H1 (cell line): ENCODE measurements at regions not wholly inside any gene's neighbourhood (a gene's known extent, or its start where the extent isn't known, plus 50 kb on each side); places are given as distances from the start of the nearest gene placed in this dataset.

Experiments
- CTCF ChIA-PET: fragments of 300-600 bp; sonication (Branson Sonifier 250); formaldehyde crosslinking; loops from one replicate; lab custom pipeline; 2021; ENCODE audit not compliant: partially characterized antibody; lab: Charles Lee
- POLR2A ChIA-PET: fragments of 300-600 bp; sonication (Branson Sonifier 250); formaldehyde crosslinking; loops from one replicate; lab custom pipeline; 2021; ENCODE audit warnings: inconsistent platforms; ENCODE audit not compliant: partially characterized antibody; lab: Charles Lee
- DNase-seq, 2 experiments: peaks; one replicate each; pipeline versions ENCODE4 v3.0.0 to v3.0.0-alpha.2; 2010 to 2022; ENCODE audit warnings: low spot score in 2 of 2, low read depth in 1 of 2, mixed read lengths in 1 of 2
- FAIRE-seq: peaks from 2 replicates; lab custom pipeline; 2011; peaks lifted over from hg19 to GRCh38; lab: Jason Lieb, UNC
- H2AFZ ChIP-seq: 2 replicates; pipeline ENCODE4 v1.8.1; 2012; ENCODE audit warnings: low read length, inconsistent platforms
- H2AK5ac ChIP-seq: 2 replicates; pipeline ENCODE4 v1.6.1; 2013; ENCODE audit warnings: low read depth, low read length
- H2BK120ac ChIP-seq: replicated peaks from 2 replicates; pipeline ENCODE3; 2013; ENCODE audit warnings: low read depth, low read length, inconsistent platforms
- H2BK12ac ChIP-seq: 2 replicates; pipeline ENCODE4 v1.6.1; 2013; ENCODE audit warnings: low read depth, low read length
- H2BK15ac ChIP-seq: 2 replicates; pipeline ENCODE4 v1.6.1; 2013; ENCODE audit warnings: low read length
- H2BK20ac ChIP-seq: 2 replicates; pipeline ENCODE4 v1.6.1; 2013; ENCODE audit warnings: low read length
- H2BK5ac ChIP-seq: 2 replicates; pipeline ENCODE4 v1.6.1; 2013; ENCODE audit warnings: low read depth, low read length
- H3K14ac ChIP-seq: 2 replicates; pipeline ENCODE4 v1.6.1; 2013; ENCODE audit warnings: inconsistent platforms; ENCODE audit not compliant: insufficient read length
- H3K18ac ChIP-seq: 2 replicates; pipeline ENCODE4 v1.6.1; 2013; ENCODE audit warnings: low read length; ENCODE audit errors: extremely low read depth
- H3K23ac ChIP-seq: 2 replicates; pipeline ENCODE4 v1.6.1; 2013; ENCODE audit warnings: inconsistent platforms; ENCODE audit not compliant: insufficient read length
- H3K23me2 ChIP-seq: 2 replicates; pipeline ENCODE4 v1.6.1; 2013; ENCODE audit warnings: low read depth, low read length
- H3K27ac ChIP-seq: 2 replicates; pipeline ENCODE4 v1.6.1; 2011; ENCODE audit warnings: low read depth, low read length, inconsistent platforms
- H3K27me3 ChIP-seq, 4 experiments: replicated peaks in 1 of 4; 1 replicate in 1 of 4; 2 replicates in 3 of 4; pipeline versions ENCODE4 v1.6.1 to v1.8.1; 2011 to 2013; ENCODE audit warnings: low read length in 3 of 4, mild to moderate bottlenecking in 3 of 4, inconsistent platforms in 2 of 4, mixed read lengths in 2 of 4, moderate library complexity in 1 of 4; ENCODE audit not compliant: control insufficient read depth in 3 of 4, insufficient read depth in 3 of 4; ENCODE audit errors: extremely low read depth in 1 of 4
- H3K36me3 ChIP-seq, 4 experiments: 2 replicates each; pipeline versions ENCODE4 v1.6.1 to v1.8.1; 2011 to 2013; ENCODE audit warnings: mild to moderate bottlenecking in 4 of 4, low read length in 3 of 4, moderate library complexity in 2 of 4, control low read depth in 1 of 4, inconsistent platforms in 1 of 4; ENCODE audit not compliant: insufficient read depth in 4 of 4, control insufficient read depth in 2 of 4
- H3K4ac ChIP-seq: replicated peaks from 2 replicates; pipeline ENCODE3; 2013; ENCODE audit warnings: low read length, low read depth, mixed read lengths, inconsistent platforms; ENCODE audit not compliant: insufficient read length
- H3K4me1 ChIP-seq, 4 experiments: replicated peaks in 1 of 4; 1 replicate in 1 of 4; 2 replicates in 3 of 4; pipeline versions ENCODE4 v1.6.1 to v1.8.1; 2011 to 2013; ENCODE audit warnings: low read length in 3 of 4, inconsistent platforms in 2 of 4, mixed read lengths in 1 of 4; ENCODE audit not compliant: insufficient read depth in 4 of 4, control insufficient read depth in 3 of 4
- H3K4me2 ChIP-seq, 2 experiments: 2 replicates each; pipeline versions ENCODE4 v1.6.1 to v1.8.1; 2011 to 2013; ENCODE audit warnings: low read depth in 2 of 2, low read length in 2 of 2, control low read depth in 1 of 2, inconsistent platforms in 1 of 2, mild to moderate bottlenecking in 1 of 2; ENCODE audit not compliant: insufficient read depth in 1 of 2
- H3K4me3 ChIP-seq, 4 experiments: fragments of 200-600, 300-600 bp in 1 of 4; sonication (generic), shearing (Covaris generic), sonication (Bioruptor Twin) in 1 of 4; 2 replicates each; pipeline versions ENCODE4 v1.5.1 to v1.8.1; 2011 to 2016; ENCODE audit warnings: low read length in 4 of 4, low read depth in 3 of 4, control low read depth in 2 of 4, inconsistent platforms in 2 of 4, mild to moderate bottlenecking in 2 of 4, mixed read lengths in 1 of 4, moderate library complexity in 1 of 4; ENCODE audit not compliant: insufficient read depth in 2 of 4; ENCODE audit errors: extremely low read depth in 1 of 4
- H3K56ac ChIP-seq: replicated peaks from 2 replicates; pipeline ENCODE3; 2013; ENCODE audit warnings: low read depth, mild to moderate bottlenecking, mixed read lengths, low read length, inconsistent platforms; ENCODE audit not compliant: insufficient read length
- H3K79me1 ChIP-seq: 2 replicates; pipeline ENCODE4 v1.6.1; 2013; ENCODE audit warnings: low read depth, low read length, control low read depth
- H3K79me2 ChIP-seq, 2 experiments: 2 replicates each; pipeline versions ENCODE4 v1.6.1 to v1.8.1; 2012 to 2013; ENCODE audit warnings: low read length in 2 of 2, mild to moderate bottlenecking in 2 of 2, inconsistent platforms in 1 of 2; ENCODE audit not compliant: insufficient read depth in 2 of 2, control insufficient read depth in 1 of 2
- H3K9ac ChIP-seq, 4 experiments: replicated peaks in 1 of 4; 1 replicate in 1 of 4; 2 replicates in 3 of 4; pipeline versions ENCODE4 v1.6.1 to v1.8.1; 2011 to 2013; ENCODE audit warnings: low read depth in 3 of 4, low read length in 3 of 4, control low read depth in 2 of 4, mild to moderate bottlenecking in 2 of 4, moderate library complexity in 2 of 4, inconsistent platforms in 1 of 4; ENCODE audit errors: extremely low read depth in 1 of 4
- H3K9me3 ChIP-seq, 2 experiments: 2 replicates each; pipeline versions ENCODE4 v1.6.1 to v1.8.1; 2012 to 2013; ENCODE audit warnings: mild to moderate bottlenecking in 2 of 2, moderate library complexity in 2 of 2, control low read depth in 1 of 2, inconsistent platforms in 1 of 2, low read depth in 1 of 2, low read length in 1 of 2, mixed read lengths in 1 of 2; ENCODE audit not compliant: insufficient read depth in 2 of 2
- H4K20me1 ChIP-seq, 2 experiments: replicated peaks in 1 of 2; 2 replicates each; pipeline versions ENCODE3 to v1.8.1; 2011 to 2013; ENCODE audit warnings: inconsistent platforms in 2 of 2, low read length in 2 of 2, mild to moderate bottlenecking in 1 of 2; ENCODE audit not compliant: insufficient read depth in 2 of 2, control insufficient read depth in 1 of 2
- H4K5ac ChIP-seq: 2 replicates; pipeline ENCODE4 v1.6.1; 2013; ENCODE audit warnings: low read length, low read depth, mixed read lengths, inconsistent platforms; ENCODE audit not compliant: insufficient read length
- H4K8ac ChIP-seq: 2 replicates; pipeline ENCODE4 v1.8.0; 2013; ENCODE audit warnings: mild to moderate bottlenecking, moderate library complexity, low read length, inconsistent platforms; ENCODE audit not compliant: insufficient read depth; ENCODE audit errors: extremely low read depth
- H4K91ac ChIP-seq: replicated peaks from 2 replicates; pipeline ENCODE3; 2013; ENCODE audit warnings: low read length, mixed read lengths, inconsistent platforms; ENCODE audit not compliant: insufficient read length
- CBX8 ChIP-seq: fragments of 300-800, 300-1000 bp; sonication (generic); IDR thresholded peaks from 2 replicates; pipeline ENCODE4 v1.7.1; 2016; ENCODE audit warnings: low read depth, low read length, borderline replicate concordance
- HDAC2 ChIP-seq, 2 experiments: fragments of 300-600 bp in 1 of 2; sonication (generic) in 1 of 2; IDR thresholded peaks; 2 replicates each; pipeline ENCODE4 v1.6.1; 2011 to 2012; ENCODE audit warnings: low read depth in 2 of 2, low read length in 2 of 2, mild to moderate bottlenecking in 2 of 2, moderate library complexity in 2 of 2, borderline replicate concordance in 1 of 2, inconsistent platforms in 1 of 2
- POLR2A ChIP-seq, 2 experiments: IDR thresholded peaks; 1 replicate in 1 of 2; 2 replicates in 1 of 2; pipeline ENCODE4 v1.6.1; 2011; ENCODE audit warnings: low read depth in 2 of 2, low read length in 2 of 2, mild to moderate bottlenecking in 2 of 2; ENCODE audit errors: control extremely low read depth in 1 of 2
- POLR2AphosphoS5 ChIP-seq: IDR thresholded peaks from 2 replicates; pipeline ENCODE4 v1.6.1; 2011; ENCODE audit warnings: low read depth, low read length
- RAD21 ChIP-seq, 2 experiments: IDR thresholded peaks in 1 of 2; conservative IDR thresholded peaks in 1 of 2; 2 replicates each; pipeline ENCODE4 v1.6.1; 2011; ENCODE audit warnings: low read depth in 2 of 2, low read length in 2 of 2, improper control_type of control experiment in 1 of 2, inconsistent platforms in 1 of 2, mild to moderate bottlenecking in 1 of 2, moderate library complexity in 1 of 2
- RBBP5 ChIP-seq: IDR thresholded peaks from 2 replicates; pipeline ENCODE4 v1.7.1; 2012; ENCODE audit warnings: low read depth, mild to moderate bottlenecking, inconsistent platforms, low read length, moderate library complexity, borderline replicate concordance
- RXRA ChIP-seq: IDR thresholded peaks from 2 replicates; pipeline ENCODE4 v1.6.1; 2011; ENCODE audit warnings: low read depth, mild to moderate bottlenecking, low read length, moderate library complexity; ENCODE audit not compliant: insufficient read depth
- SAP30 ChIP-seq: fragments of 300-600 bp; sonication (generic); IDR thresholded peaks from 2 replicates; pipeline ENCODE4 v1.7.1; 2012; ENCODE audit warnings: low read length, moderate library complexity, mild to moderate bottlenecking, inconsistent platforms; ENCODE audit not compliant: insufficient read depth, insufficient replicate concordance
- SIRT6 ChIP-seq: IDR thresholded peaks from one replicate; pipeline ENCODE4 v1.7.1; 2012; ENCODE audit warnings: low read length, inconsistent platforms
- SP2 ChIP-seq: IDR thresholded peaks from 2 replicates; pipeline ENCODE4 v1.6.1; 2012; ENCODE audit warnings: mild to moderate bottlenecking, low read length, inconsistent platforms
- ZNF274 ChIP-seq: IDR thresholded peaks from 2 replicates; pipeline ENCODE4 v1.7.0; 2012; ENCODE audit warnings: low read length, borderline replicate concordance; ENCODE audit errors: extremely low read depth
- WGBS, 2 experiments: shearing (Covaris generic) in 1 of 2; methylation state at CpG; one replicate each; pipeline versions ENCODE4 v1.1.6 to v1.1.7; 2013 to 2015; ENCODE audit warnings: low lambda C conversion rate in 2 of 2, mixed read lengths in 2 of 2, inconsistent platforms in 1 of 2, low coverage in 1 of 2, missing lambda C conversion rate in 1 of 2; ENCODE audit not compliant: insufficient replicate concordance in 2 of 2, insufficient coverage in 1 of 2, insufficient read length in 1 of 2; ENCODE audit errors: extremely low coverage in 1 of 2, missing lambda C conversion rate in 1 of 2; 5-methylcytosine and 5-hydroxymethylcytosine counted together

GRCh38 chr22:49151256-49152126, 676.2 kb downstream of the BRD1 start:
- H2BK12ac ChIP-seq = peak overlapping the region; percentile 75; the same call in 1 of the 2 replicates
- FAIRE-seq = no peak
- H3K23ac ChIP-seq = no peak overlapping the region
- H2AFZ ChIP-seq = no peak overlapping the region
- H3K27ac ChIP-seq = no peak overlapping the region
- no peaks in the 10 kb centered on the region for H3K79me1 ChIP-seq
- H3K9ac ChIP-seq = no peak overlapping the region
- H2BK15ac ChIP-seq = peak overlapping the region; percentile 90; the same call in 1 of the 2 replicates
- peak overlapping the region; percentile 99; the same call in 1 of the 2 replicates for H2BK20ac ChIP-seq
- peak overlapping the region; percentile 44 for H4K91ac ChIP-seq
- no peaks in the 10 kb centered on the region; a peak in 2 of 7 replicates for H3K27me3 ChIP-seq
- no peaks in the 10 kb centered on the region for H3K79me2 ChIP-seq
- no peak overlapping the region for H4K5ac ChIP-seq
- H2AK5ac ChIP-seq = peak overlapping the region; percentile 53; the same call in 1 of the 2 replicates
- no peaks in the 10 kb centered on the region for H3K36me3 ChIP-seq
- CTCF ChIA-PET = interaction anchor here (0.7 to 1.5 kb wide), 2 partner anchors 9 to 154 kb away, joined by 3 to 4 read pairs; no protein-coding TSS in a partner anchor
- no peak overlapping the region; the same call in 1 of the 2 replicates for H4K8ac ChIP-seq
- H3K9me3 ChIP-seq = no peaks in the 10 kb centered on the region
- 86% methylated on average over 21 of the region's 24 CpGs; no CpG with 5 or more reads in 1 of the 2 experiments for WGBS, 2 experiments
- peaks cover 0 to 22% (median 15%) of the 10 kb centered on the region in 4 experiments; a peak in 6 of 7 replicates for H3K4me1 ChIP-seq
- no peak overlapping the region for H3K56ac ChIP-seq
- peak overlapping the region; percentile 66 for H3K4ac ChIP-seq
- no peak for DNase-seq
- no peak overlapping the region for H2BK120ac ChIP-seq
- peak overlapping the region in 1 of 2 experiments; percentile 5; a peak in 1 of 4 replicates for H3K4me2 ChIP-seq
- peak overlapping the region; percentile 66; the same call in 1 of the 2 replicates for H2BK5ac ChIP-seq
- no peaks in the 10 kb centered on the region for H4K20me1 ChIP-seq
- peak overlapping the region; percentile 71 for H3K18ac ChIP-seq
- no peaks in the 10 kb centered on the region; the same call in 1 of the 2 replicates for H3K23me2 ChIP-seq
- POLR2A ChIA-PET = interaction anchor here (0.8 kb wide), 1 partner anchor 105 kb away, joined by 3 read pairs; no protein-coding TSS in a partner anchor
- H3K14ac ChIP-seq = no peak overlapping the region
- no peak overlapping the region for H3K4me3 ChIP-seq
- TF ChIP-seq POLR2A (IDR thresholded peaks at IDR 0.05; ENCODE audit: control extremely low read depth in 1 of 2, low read depth in 2 of 2, low read length in 2 of 2) (no peak), RXRA (no peak), SAP30 (no peak), POLR2AphosphoS5 (no peak), ZNF274 (no peak), HDAC2 (IDR thresholded peaks at IDR 0.05; ENCODE audit: borderline replicate concordance in 1 of 2, low read depth in 2 of 2, low read length in 2 of 2) (no peak), SIRT6 (no peak), CBX8 (no peak), RBBP5 (no peak), RAD21 (IDR thresholded peaks at IDR 0.05 in 1 of 2, conservative IDR thresholded peaks at IDR 0.05 in 1 of 2; ENCODE audit: low read depth in 2 of 2, low read length in 2 of 2) (no peak), SP2 (no peak)
